GM12878 (cell line): ENCODE measurements at regions not wholly inside any gene's neighbourhood (a gene's known extent, or its start where the extent isn't known, plus 50 kb on each side); places are given as distances from the start of the nearest gene placed in this dataset.

Experiments used
- ATF2 ChIP-seq: IDR thresholded peaks from 2 replicates; pipeline ENCODE4 v1.6.1; 2012; ENCODE audit warnings: low read length, inconsistent platforms
- BMI1 ChIP-seq: fragments of 450-650 bp; IDR thresholded peaks from 2 replicates; pipeline ENCODE4 v1.6.1; 2016; ENCODE audit warnings: mild to moderate bottlenecking, moderate library complexity, borderline replicate concordance
- KDM1A ChIP-seq: fragments of 200-600 bp; sonication (generic); IDR thresholded peaks from 2 replicates; pipeline ENCODE4 v1.6.1; 2016; ENCODE audit warnings: borderline replicate concordance
- SIX5 ChIP-seq: IDR thresholded peaks from 2 replicates; pipeline ENCODE4 v1.6.1; 2011; ENCODE audit warnings: mild to moderate bottlenecking, low read depth, low read length, moderate library complexity; ENCODE audit not compliant: severe bottlenecking
- TF ChIP-seq, protein P1 (sequence below), 3 experiments: IDR thresholded peaks in 2 of 3; conservative IDR thresholded peaks in 1 of 3; 2 replicates each; pipeline ENCODE4 v1.5.1; 2011; ENCODE audit warnings: low read depth in 3 of 3, low read length in 3 of 3, mild to moderate bottlenecking in 3 of 3, control low read depth in 2 of 3, moderate library complexity in 2 of 3, inconsistent platforms in 1 of 3, mixed read lengths in 1 of 3; ENCODE audit not compliant: control insufficient read depth in 2 of 3, insufficient read depth in 1 of 3; ENCODE audit errors: extremely low read depth in 1 of 3

- no peak for TF ChIP-seq SIX5
- no peak for TF ChIP-seq BMI1
- TF ChIP-seq, protein P1, sequence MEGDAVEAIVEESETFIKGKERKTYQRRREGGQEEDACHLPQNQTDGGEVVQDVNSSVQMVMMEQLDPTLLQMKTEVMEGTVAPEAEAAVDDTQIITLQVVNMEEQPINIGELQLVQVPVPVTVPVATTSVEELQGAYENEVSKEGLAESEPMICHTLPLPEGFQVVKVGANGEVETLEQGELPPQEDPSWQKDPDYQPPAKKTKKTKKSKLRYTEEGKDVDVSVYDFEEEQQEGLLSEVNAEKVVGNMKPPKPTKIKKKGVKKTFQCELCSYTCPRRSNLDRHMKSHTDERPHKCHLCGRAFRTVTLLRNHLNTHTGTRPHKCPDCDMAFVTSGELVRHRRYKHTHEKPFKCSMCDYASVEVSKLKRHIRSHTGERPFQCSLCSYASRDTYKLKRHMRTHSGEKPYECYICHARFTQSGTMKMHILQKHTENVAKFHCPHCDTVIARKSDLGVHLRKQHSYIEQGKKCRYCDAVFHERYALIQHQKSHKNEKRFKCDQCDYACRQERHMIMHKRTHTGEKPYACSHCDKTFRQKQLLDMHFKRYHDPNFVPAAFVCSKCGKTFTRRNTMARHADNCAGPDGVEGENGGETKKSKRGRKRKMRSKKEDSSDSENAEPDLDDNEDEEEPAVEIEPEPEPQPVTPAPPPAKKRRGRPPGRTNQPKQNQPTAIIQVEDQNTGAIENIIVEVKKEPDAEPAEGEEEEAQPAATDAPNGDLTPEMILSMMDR (IDR thresholded peaks at IDR 0.05 in 2 of 3, conservative IDR thresholded peaks at IDR 0.05 in 1 of 3; ENCODE audit: control insufficient read depth in 2 of 3, extremely low read depth in 1 of 3, insufficient read depth in 1 of 3, low read depth in 3 of 3, low read length in 3 of 3) = no peak
- no peak for TF ChIP-seq ATF2
- TF ChIP-seq KDM1A = no peak
These were observed 778.4 kb upstream of the AADAT start for GRCh38 chr4:170868170-170868569.
